CD4-positive, alpha-beta T cell treated with Interleukin-2 at 100 ng/mL for 4 hours (primary cell): ENCODE measurements at regions not wholly inside any gene's neighbourhood (a gene's known extent, or its start where the extent isn't known, plus 50 kb on each side); places are given as distances from the start of the nearest gene placed in this dataset.
A peak's percentile ranks its signal among the peaks of the same experiment; 100 is the strongest.

ENCODE experiments used
- DNase-seq: peaks from one replicate; pipeline ENCODE4 v3.0.0-alpha.2; 2020; ENCODE audit warnings: low spot score

DNA sequence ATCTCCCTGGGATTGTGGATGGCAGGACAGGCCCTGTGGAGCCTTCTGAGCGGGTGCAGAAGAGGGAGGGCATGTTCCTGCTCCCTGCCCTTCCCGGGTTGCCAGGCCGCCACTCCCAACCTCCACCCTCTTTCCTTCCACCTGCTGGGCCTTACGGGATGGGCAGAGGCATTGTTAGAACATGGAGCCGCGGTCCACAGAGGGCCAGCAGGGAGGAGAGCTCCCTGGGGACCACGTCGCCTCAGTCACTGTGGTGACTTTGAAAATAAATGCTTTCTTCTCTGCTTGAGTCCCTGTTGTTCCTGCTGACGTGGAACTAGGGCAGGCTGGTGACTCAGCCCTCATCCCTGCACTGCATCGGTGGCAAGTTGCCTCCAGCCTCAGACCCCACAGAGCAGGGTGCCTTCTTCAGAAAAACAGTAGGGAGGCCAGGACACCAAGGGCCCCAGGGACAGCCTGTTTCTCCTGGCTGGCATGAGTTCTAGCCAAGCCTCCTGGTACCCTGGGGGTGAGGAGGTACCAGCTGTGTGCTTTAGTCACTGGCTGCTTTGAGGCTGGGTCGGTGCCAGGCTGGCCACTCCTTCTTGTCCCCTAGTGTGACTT is 224.9 kb downstream of the SEC14L1 start:
- DNase-seq, result no peak

- no peak for DNase-seq
Observed at GRCh38 chr17:77366206-77366557, 225.4 kb downstream of the SEC14L1 start.

GRCh38 chr17:77366558-77367245 is 225.9 kb downstream of the SEC14L1 start:
- DNase-seq, result no peak

GRCh38 chr17:77369544-77369971 is 228.8 kb downstream of the SEC14L1 start:
- no peak for DNase-seq

DNA sequence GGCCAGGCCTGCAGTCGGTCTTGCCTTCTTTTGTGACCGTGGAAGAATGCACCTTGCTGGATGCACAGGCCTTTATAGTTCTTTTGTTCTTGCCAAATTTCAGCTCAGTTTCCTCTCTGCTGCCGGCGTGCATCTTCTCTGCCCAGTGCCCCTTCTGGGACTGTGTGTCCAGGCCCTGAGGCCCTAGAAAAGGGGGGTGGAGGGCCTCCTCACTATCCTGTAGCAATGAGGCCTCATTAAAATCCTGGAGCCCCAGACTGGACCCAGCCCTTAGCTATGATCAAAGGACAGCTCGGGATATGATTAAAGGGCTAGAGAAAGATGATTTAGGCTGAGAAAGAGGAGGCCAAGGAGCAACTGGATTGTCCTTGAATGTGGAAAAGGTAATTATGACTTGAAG is 229.8 kb downstream of the SEC14L1 start:
- no peak for DNase-seq

DNA sequence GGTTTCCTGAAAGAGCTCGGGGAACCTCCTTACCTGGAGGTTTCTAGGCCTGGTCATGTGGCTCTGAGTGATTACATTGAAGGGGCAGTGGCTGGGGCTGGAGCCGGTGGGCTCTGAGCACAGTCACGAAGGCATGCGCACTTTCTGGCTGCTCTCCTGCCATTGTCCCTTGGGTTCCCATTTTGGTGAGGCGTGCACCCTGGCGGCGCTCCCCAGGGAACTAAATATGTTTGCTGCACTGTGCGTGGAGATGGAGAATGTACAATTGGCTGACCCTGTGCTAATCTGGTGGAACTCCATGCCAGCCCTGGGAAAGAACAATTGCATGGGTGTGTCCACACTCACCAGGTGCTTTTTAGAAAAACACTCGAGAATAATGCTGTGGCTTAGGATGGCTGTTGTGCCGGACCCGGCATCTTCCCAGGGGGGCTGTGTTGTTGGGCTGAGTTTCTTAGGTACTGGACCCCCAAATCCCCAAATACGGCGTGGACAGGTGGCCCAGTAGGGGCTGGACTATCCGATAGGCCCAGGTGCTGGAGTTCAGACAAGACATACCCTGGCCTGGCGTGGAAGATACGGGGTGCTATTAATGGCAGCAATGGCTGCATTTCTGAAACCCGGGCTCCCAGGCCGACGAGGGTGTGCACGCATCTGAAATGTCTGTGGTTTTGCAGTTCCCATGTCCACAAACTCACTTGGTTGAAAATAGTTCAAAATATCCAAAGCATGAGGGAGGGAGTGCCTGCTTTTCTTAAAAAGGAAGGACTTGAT is 230.5 kb downstream of the SEC14L1 start:
- DNase-seq, result no peak

DNA sequence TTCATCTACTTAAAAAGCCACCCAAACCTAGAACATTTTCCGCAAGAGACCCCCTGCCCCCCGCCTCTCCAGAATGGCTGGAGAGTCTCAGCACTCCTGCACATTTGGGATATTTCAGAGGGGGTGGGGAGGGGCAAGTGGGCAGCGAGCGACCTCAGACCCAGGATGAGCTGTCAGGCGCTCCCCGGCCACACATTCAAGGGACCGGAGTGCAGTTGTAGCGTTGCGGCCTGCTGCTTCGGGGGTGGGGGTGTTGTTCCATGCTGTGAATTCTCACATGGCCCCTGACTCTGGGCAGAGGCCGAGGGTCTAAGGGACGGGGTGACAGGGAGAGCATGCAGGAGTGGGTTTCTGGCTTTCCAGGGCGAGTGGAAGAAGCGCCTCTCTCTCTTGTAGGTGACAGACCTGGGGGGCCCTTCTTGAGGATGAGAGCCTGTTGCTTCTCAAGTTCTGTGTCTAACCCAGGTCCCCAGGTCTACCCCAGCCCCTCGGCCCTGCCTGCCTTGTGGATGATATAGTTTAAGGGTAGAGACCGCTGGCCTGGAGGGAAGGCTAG is 231.2 kb downstream of the SEC14L1 start:
- no peak for DNase-seq

- peak; percentile 54 for DNase-seq
Observed at GRCh38 chr17:77372444-77373298, 231.9 kb downstream of the SEC14L1 start.

- DNase-seq, result peak; percentile 50
Observed at GRCh38 chr17:77373299-77374169, 232.8 kb downstream of the SEC14L1 start.

DNA sequence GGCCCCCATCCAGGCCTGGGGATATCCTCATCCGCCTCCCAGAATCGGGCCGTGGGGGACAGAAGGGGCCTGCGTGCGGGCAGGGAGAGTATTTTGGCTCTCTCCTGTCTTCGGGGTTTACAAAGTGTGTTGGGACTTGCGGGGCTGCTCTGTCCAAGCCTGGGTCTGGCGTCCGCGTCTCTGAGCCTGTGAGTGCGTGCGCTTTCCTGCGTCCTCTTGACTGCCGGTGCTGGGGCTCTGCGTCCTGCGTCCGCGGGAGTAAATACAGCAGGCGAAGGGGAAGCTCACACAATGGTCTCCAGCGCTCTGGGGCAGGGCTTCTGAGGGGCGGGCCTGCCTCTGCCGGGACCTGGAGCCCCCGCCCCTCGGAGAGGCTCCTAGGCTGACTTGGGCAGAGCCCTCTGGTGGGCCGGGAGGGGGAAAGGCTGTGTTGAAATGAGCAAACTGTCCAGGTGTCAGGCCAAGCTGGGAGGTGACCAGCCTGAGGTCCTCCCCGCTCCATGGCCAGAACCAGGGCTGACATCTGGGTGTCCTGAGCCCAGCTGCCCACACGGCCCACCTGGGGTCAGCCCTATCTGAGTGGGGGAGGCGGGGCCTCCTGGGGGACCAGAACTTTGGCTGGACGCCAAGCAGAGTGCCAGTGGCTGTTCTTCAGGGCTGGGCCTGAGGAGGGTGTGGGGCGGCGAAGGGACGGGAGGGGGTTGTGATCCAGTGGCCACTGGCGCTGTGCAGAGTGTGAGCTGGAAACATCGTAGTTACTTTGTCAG is 233.6 kb downstream of the SEC14L1 start:
- DNase-seq, result peak; percentile 75

DNA sequence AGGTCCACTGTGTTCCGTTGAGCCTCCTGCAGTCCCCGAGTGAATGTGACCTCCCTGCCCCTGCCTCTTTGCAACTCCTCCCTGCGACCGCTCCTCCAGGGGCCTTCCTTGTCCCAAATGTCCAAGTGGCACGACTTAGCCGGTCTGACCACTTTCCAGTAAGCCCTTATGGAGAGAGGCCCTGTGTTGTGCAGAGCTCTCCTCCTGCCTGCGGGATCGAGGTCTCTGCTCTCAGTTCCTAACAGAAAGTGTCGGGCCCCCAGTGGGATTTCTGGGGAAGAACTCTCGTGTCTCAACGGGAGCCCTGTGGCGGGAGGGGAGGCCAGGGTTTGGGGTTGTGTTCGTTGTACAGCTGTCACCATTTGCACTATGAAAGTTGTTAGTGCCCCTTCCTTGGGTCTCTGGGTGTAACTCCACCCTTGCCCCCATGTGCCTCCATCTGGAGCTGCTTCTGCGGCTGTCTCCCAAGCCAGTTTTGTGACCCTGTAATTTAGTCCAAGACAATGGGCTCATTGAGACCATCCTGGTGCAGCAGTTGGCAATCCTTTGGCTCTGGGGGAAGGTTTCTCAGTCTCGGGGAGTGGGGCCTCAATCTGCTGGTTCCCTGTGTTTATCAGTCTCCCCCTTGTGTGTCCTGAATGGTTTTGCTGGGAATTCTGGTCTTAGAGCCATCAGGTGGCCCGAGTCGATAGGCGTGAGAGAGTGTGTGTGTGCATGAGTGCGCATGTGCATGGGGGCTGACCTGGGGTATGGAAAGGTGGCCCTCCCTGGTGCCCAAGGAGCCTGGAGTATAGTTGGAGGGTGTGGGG is 234.5 kb downstream of the SEC14L1 start:
- no peak for DNase-seq

GRCh38 chr17:77375917-77376651 is 235.3 kb downstream of the SEC14L1 start:
- DNase-seq, result peak; percentile 58

- DNase-seq, result no peak
Observed at GRCh38 chr17:77376795-77377709, 236.3 kb downstream of the SEC14L1 start.

- no peak for DNase-seq
Observed at GRCh38 chr17:77377710-77378235, 237.0 kb downstream of the SEC14L1 start.

GRCh38 chr17:77378318-77379064 is 237.7 kb downstream of the SEC14L1 start:
- DNase-seq, result no peak

DNA sequence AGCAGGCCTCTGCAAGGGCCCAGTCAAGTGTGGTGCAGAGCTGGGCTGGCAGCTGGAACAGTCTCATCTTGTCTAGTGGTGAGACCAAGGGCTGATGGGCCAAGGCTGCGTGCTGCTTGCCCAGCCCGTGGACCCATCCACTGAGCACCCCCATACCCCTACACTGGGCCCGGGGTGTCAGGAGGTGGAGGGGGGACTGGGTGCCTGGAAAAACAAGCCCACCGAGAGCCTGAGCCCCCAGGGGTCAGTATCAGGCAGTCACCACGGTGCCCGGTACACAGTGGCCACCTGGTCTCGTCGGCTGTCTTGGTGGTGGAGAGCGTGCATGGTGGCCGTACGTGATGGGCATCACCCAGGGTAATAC is 238.3 kb downstream of the SEC14L1 start:
- no peak for DNase-seq

- no peak for DNase-seq
Observed at GRCh38 chr17:77379832-77380231, 239.1 kb downstream of the SEC14L1 start.
